Body of pancreas (tissue), 4 donors: ENCODE measurements at regions not wholly inside any gene's neighbourhood (a gene's known extent, or its start where the extent isn't known, plus 50 kb on each side); places are given as distances from the start of the nearest gene placed in this dataset.

ENCODE experiments used
- POLR2A ChIP-seq, 3 donors: fragments of 450-650 bp; IDR thresholded peaks; one replicate each; pipeline ENCODE4 v1.6.1; 2016; ENCODE audit warnings: antibody characterized with exemption in 3 of 3, mild to moderate bottlenecking in 2 of 3
- TF ChIP-seq, protein P1 (sequence below), 7 experiments: fragments of 450-650 bp in 4 of 7; fragments of 200-600 bp in 3 of 7; sonication (generic) in 3 of 7; IDR thresholded peaks; one replicate each; pipeline ENCODE4 v1.5.1; 2016 to 2019; ENCODE audit warnings: antibody characterized with exemption in 7 of 7

GRCh38 chr6:113017353-113017752 lies 670.2 kb downstream of the RFPL4B start:
- no peak for TF ChIP-seq POLR2A (IDR thresholded peaks at IDR 0.05)
- TF ChIP-seq, protein P1, sequence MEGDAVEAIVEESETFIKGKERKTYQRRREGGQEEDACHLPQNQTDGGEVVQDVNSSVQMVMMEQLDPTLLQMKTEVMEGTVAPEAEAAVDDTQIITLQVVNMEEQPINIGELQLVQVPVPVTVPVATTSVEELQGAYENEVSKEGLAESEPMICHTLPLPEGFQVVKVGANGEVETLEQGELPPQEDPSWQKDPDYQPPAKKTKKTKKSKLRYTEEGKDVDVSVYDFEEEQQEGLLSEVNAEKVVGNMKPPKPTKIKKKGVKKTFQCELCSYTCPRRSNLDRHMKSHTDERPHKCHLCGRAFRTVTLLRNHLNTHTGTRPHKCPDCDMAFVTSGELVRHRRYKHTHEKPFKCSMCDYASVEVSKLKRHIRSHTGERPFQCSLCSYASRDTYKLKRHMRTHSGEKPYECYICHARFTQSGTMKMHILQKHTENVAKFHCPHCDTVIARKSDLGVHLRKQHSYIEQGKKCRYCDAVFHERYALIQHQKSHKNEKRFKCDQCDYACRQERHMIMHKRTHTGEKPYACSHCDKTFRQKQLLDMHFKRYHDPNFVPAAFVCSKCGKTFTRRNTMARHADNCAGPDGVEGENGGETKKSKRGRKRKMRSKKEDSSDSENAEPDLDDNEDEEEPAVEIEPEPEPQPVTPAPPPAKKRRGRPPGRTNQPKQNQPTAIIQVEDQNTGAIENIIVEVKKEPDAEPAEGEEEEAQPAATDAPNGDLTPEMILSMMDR (IDR thresholded peaks at IDR 0.05): no peak
